GM19463 (cell line): ENCODE measurements at regions not wholly inside any gene's neighbourhood (a gene's known extent, or its start where the extent isn't known, plus 50 kb on each side); places are given as distances from the start of the nearest gene placed in this dataset.

Experiments used
- ATAC-seq: cut with Tn5 transposase; IDR thresholded peaks from one replicate; pipeline ENCODE4 v1.9.1; 2021; ENCODE audit warnings: mild to moderate bottlenecking, moderate library complexity; ENCODE audit not compliant: unreplicated experiment

GRCh38 chr12:24233519-24234246, 284.2 kb upstream of the SOX5 start:
- ATAC-seq = no peak

GRCh38 chr12:24232531-24232930, 283.1 kb upstream of the SOX5 start:
- ATAC-seq = no peak

- ATAC-seq = peak; percentile 72
Measured at GRCh38 chr12:24231298-24231697, 281.8 kb upstream of the SOX5 start.

- ATAC-seq = no peak
Measured at GRCh38 chr12:24230061-24230701, 280.7 kb upstream of the SOX5 start.

GRCh38 chr12:24229031-24229700, 279.7 kb upstream of the SOX5 start:
- ATAC-seq = no peak

- ATAC-seq = no peak
Measured at GRCh38 chr12:24228371-24228770, 278.9 kb upstream of the SOX5 start.

- peak; percentile 21 for ATAC-seq
Measured at GRCh38 chr12:24227551-24227950, 278.1 kb upstream of the SOX5 start.

GRCh38 chr12:24226745-24227350, 277.4 kb upstream of the SOX5 start:
- no peak for ATAC-seq

- ATAC-seq = no peak
Measured at GRCh38 chr12:24224401-24224800, 274.9 kb upstream of the SOX5 start.

GRCh38 chr12:24223926-24224325, 274.5 kb upstream of the SOX5 start:
- ATAC-seq = no peak

- no peak for ATAC-seq
Measured at GRCh38 chr12:24222968-24223367, 273.5 kb upstream of the SOX5 start.

- ATAC-seq = peak; percentile 63
Measured at GRCh38 chr12:24212496-24212895, 263.0 kb upstream of the SOX5 start.

GRCh38 chr12:24206621-24207020, 257.2 kb upstream of the SOX5 start:
- no peak for ATAC-seq

GRCh38 chr12:24201258-24201970, 251.9 kb upstream of the SOX5 start:
- peak; percentile 49 for ATAC-seq

- peak; percentile 29 for ATAC-seq
Measured at GRCh38 chr12:24200010-24200409, 250.5 kb upstream of the SOX5 start.

GRCh38 chr12:24198936-24199671, 249.6 kb upstream of the SOX5 start:
- peak; percentile 21 for ATAC-seq

GRCh38 chr12:24198070-24198469, 248.6 kb upstream of the SOX5 start:
- no peak for ATAC-seq

GRCh38 chr12:24197532-24197931, 248.1 kb upstream of the SOX5 start:
- ATAC-seq = no peak

- no peak for ATAC-seq
Measured at GRCh38 chr12:24195063-24195462, 245.6 kb upstream of the SOX5 start.

- ATAC-seq = no peak
Measured at GRCh38 chr12:24191117-24191516, 241.6 kb upstream of the SOX5 start.
